A549 (cell line): ENCODE measurements at regions not wholly inside any gene's neighbourhood (a gene's known extent, or its start where the extent isn't known, plus 50 kb on each side); places are given as distances from the start of the nearest gene placed in this dataset.

Experiments
- ATAC-seq, 2 experiments: fragments of 200-7000 bp in 1 of 2; fragments of >200 bp in 1 of 2; cut with Nextera tagmentation in 1 of 2; cut with Tn5 transposase in 1 of 2; 3 replicates each; pipeline versions ENCODE4 v1.8.0 to v1.9.1; 2018 to 2020; ENCODE audit warnings: mild to moderate bottlenecking in 1 of 2, moderate library complexity in 1 of 2
- CTCF ChIA-PET: fragments of 300-600 bp; sonication (Branson Sonifier 250); formaldehyde crosslinking; extraction: SDS; loops from one replicate; lab custom pipeline; 2021; ENCODE audit warnings: antibody characterized with exemption, inconsistent platforms; lab: Yijun Ruan, JAX
- POLR2A ChIA-PET: fragments of 350-600 bp; formaldehyde crosslinking; extraction: SDS; loops from one replicate; lab custom pipeline; 2021; ENCODE audit warnings: antibody characterized with exemption, inconsistent platforms; lab: Yijun Ruan, JAX
- DNase-seq, 2 experiments: peaks; one replicate each; pipeline versions ENCODE4 v3.0.0 to v3.0.0-alpha.2; 2011 to 2016; ENCODE audit warnings: low read depth in 1 of 2, low spot score in 1 of 2
- FAIRE-seq: peaks from 2 replicates; lab custom pipeline; 2011; peaks lifted over from hg19 to GRCh38; lab: Jason Lieb, UNC
- H3K27ac ChIP-seq, 2 experiments: fragments of >200 bp; sonication (Bioruptor Twin); formaldehyde crosslinking; 3 replicates each; pipeline ENCODE4 v1.5.1; 2016 to 2017
- H3K4me1 ChIP-seq: fragments of >200 bp; sonication (Bioruptor Twin); formaldehyde crosslinking; 3 replicates; pipeline ENCODE4 v1.6.1; 2016
- H3K4me2 ChIP-seq: fragments of >200 bp; sonication (Bioruptor Twin); formaldehyde crosslinking; 3 replicates; pipeline ENCODE4 v1.6.1; 2016
- H3K4me3 ChIP-seq: fragments of >200 bp; sonication (Bioruptor Twin); formaldehyde crosslinking; 3 replicates; pipeline ENCODE4 v1.5.1; 2016
- H3K9me3 ChIP-seq: fragments of >200 bp; sonication (Bioruptor Twin); formaldehyde crosslinking; 3 replicates; pipeline ENCODE4 v1.6.1; 2016
- BHLHE40 ChIP-seq: IDR thresholded peaks from 2 replicates; pipeline ENCODE4 v1.6.1; 2012; ENCODE audit warnings: low read depth, low read length, inconsistent platforms
- CBX8 ChIP-seq: fragments of 200-600 bp; sonication (generic); IDR thresholded peaks from 2 replicates; pipeline ENCODE4 v1.6.1; 2016
- CEBPB ChIP-seq, 2 experiments: fragments of >200 bp in 1 of 2; sonication (Bioruptor Twin) in 1 of 2; formaldehyde crosslinking in 1 of 2; IDR thresholded peaks; 2 replicates each; pipeline ENCODE4 v1.6.1; 2012 to 2016
- CHD2 ChIP-seq: fragments of 150-350 bp; IDR thresholded peaks from 2 replicates; pipeline ENCODE4 v1.6.1; 2014; ENCODE audit warnings: low read length; ENCODE audit not compliant: partially characterized antibody
- CHD4 ChIP-seq: fragments of 200-600 bp; sonication (generic); IDR thresholded peaks from 2 replicates; pipeline ENCODE4 v1.6.1; 2016; ENCODE audit warnings: antibody characterized with exemption, mild to moderate bottlenecking, borderline replicate concordance
- ESRRA ChIP-seq: fragments of 150-350 bp; IDR thresholded peaks from 2 replicates; pipeline ENCODE4 v1.6.1; 2014; ENCODE audit warnings: mild to moderate bottlenecking, low read length, borderline replicate concordance
- FOSB ChIP-seq: fragments of 250-450 bp; sonication (Bioruptor Pico); IDR thresholded peaks from 2 replicates; pipeline ENCODE4 v1.5.0; 2020; ENCODE audit warnings: mild to moderate bottlenecking, moderate library complexity
- FOSL2 ChIP-seq, 2 experiments: fragments of 450-650 bp in 1 of 2; fragments of >200 bp in 1 of 2; sonication (Bioruptor Twin) in 1 of 2; formaldehyde crosslinking; IDR thresholded peaks; 2 replicates each; pipeline versions ENCODE4 v1.5.0 to v1.6.1; 2016 to 2020; ENCODE audit warnings: mild to moderate bottlenecking in 1 of 2, moderate library complexity in 1 of 2
- FOXS1 ChIP-seq: fragments of 250-450 bp; sonication (Bioruptor Pico); IDR thresholded peaks from 2 replicates; pipeline ENCODE4 v1.5.0; 2020; ENCODE audit warnings: mild to moderate bottlenecking, moderate library complexity
- HDAC2 ChIP-seq: fragments of 200-600 bp; sonication (generic); IDR thresholded peaks from 2 replicates; pipeline ENCODE4 v1.6.1; 2016
- HOXB13 ChIP-seq: fragments of 250-450 bp; sonication (Bioruptor Pico); IDR thresholded peaks from 2 replicates; pipeline ENCODE4 v1.5.0; 2020; ENCODE audit warnings: low read depth, mild to moderate bottlenecking, moderate library complexity
- JUNB ChIP-seq: fragments of >200 bp; sonication (Bioruptor Twin); formaldehyde crosslinking; IDR thresholded peaks from 2 replicates; pipeline ENCODE4 v1.6.1; 2016
- KDM1A ChIP-seq: fragments of 200-600 bp; sonication (generic); IDR thresholded peaks from 2 replicates; pipeline ENCODE4 v1.6.1; 2016; ENCODE audit warnings: low read depth, mild to moderate bottlenecking
- MAFK ChIP-seq: fragments of 450-650 bp; IDR thresholded peaks from 2 replicates; pipeline ENCODE4 v1.6.1; 2014; ENCODE audit not compliant: partially characterized antibody
- MAZ ChIP-seq: fragments of 150-350 bp; IDR thresholded peaks from 2 replicates; pipeline ENCODE4 v1.6.1; 2014; ENCODE audit warnings: antibody characterized with exemption, low read depth, low read length, borderline replicate concordance
- NFE2L2 ChIP-seq: fragments of 150-350 bp; conservative IDR thresholded peaks from 2 replicates; pipeline ENCODE4 v1.6.1; 2014; ENCODE audit warnings: low read length
- NR3C1 ChIP-seq: fragments of >200 bp; sonication (Bioruptor Twin); formaldehyde crosslinking; IDR thresholded peaks from 3 replicates; pipeline ENCODE4 v1.6.1; 2017
- PHF8 ChIP-seq: fragments of 200-600 bp; sonication (generic); IDR thresholded peaks from 2 replicates; pipeline ENCODE4 v1.6.1; 2016; ENCODE audit warnings: low read depth, mild to moderate bottlenecking, antibody characterized with exemption, moderate library complexity, borderline replicate concordance
- RARB ChIP-seq: fragments of 250-450 bp; sonication (Bioruptor Pico); IDR thresholded peaks from 2 replicates; pipeline ENCODE4 v1.8.0; 2021; ENCODE audit warnings: mild to moderate bottlenecking, moderate library complexity
- RCOR1 ChIP-seq: fragments of 150-350 bp; IDR thresholded peaks from 2 replicates; pipeline ENCODE4 v1.6.1; 2014; ENCODE audit warnings: antibody characterized with exemption, low read length, low read depth
- RFX5 ChIP-seq: fragments of 450-650 bp; IDR thresholded peaks from 2 replicates; pipeline ENCODE4 v1.7.1; 2014; ENCODE audit warnings: antibody characterized with exemption, mild to moderate bottlenecking, moderate library complexity
- SMC3 ChIP-seq: fragments of >200 bp; sonication (Bioruptor Twin); formaldehyde crosslinking; IDR thresholded peaks from 3 replicates; pipeline ENCODE4 v1.6.1; 2018; ENCODE audit warnings: inconsistent platforms
- TFCP2L1 ChIP-seq: fragments of 250-450 bp; sonication (Bioruptor Pico); IDR thresholded peaks from 2 replicates; pipeline ENCODE4 v1.5.0; 2021; ENCODE audit warnings: mild to moderate bottlenecking
- ZFP36 ChIP-seq: fragments of 450-650 bp; IDR thresholded peaks from 2 replicates; pipeline ENCODE4 v1.6.1; 2014; ENCODE audit warnings: borderline replicate concordance; ENCODE audit not compliant: partially characterized antibody
- ZNF302 ChIP-seq: fragments of 250-450 bp; sonication (Bioruptor Pico); IDR thresholded peaks from 2 replicates; pipeline ENCODE4 v1.9.0; 2021; ENCODE audit warnings: inconsistent platforms, mild to moderate bottlenecking, moderate library complexity
- WGBS: methylation state at CpG from one replicate; pipeline ENCODE4 v1.1.6; 2017; ENCODE audit errors: missing lambda C conversion rate; 5-methylcytosine and 5-hydroxymethylcytosine counted together
- TF ChIP-seq, protein P1 (sequence below): IDR thresholded peaks from 2 replicates; pipeline ENCODE4 v1.6.1; 2012; ENCODE audit warnings: low read depth, borderline replicate concordance
- TF ChIP-seq, protein P2 (sequence below): fragments of >200 bp; sonication (Bioruptor Twin); formaldehyde crosslinking; IDR thresholded peaks from 3 replicates; pipeline ENCODE4 v1.6.1; 2016
- TF ChIP-seq, protein P3 (sequence below): fragments of 450-650 bp; IDR thresholded peaks from 2 replicates; pipeline ENCODE4 v1.6.1; 2014; ENCODE audit warnings: antibody characterized with exemption
- TF ChIP-seq, protein P4 (sequence below): fragments of 200-600 bp; sonication (generic); IDR thresholded peaks from 2 replicates; pipeline ENCODE4 v1.6.1; 2016; ENCODE audit warnings: antibody characterized with exemption, mild to moderate bottlenecking, moderate library complexity
- TF ChIP-seq, protein P5 (sequence below): IDR thresholded peaks from 2 replicates; pipeline ENCODE4 v1.6.1; 2012
- TF ChIP-seq, protein P6 (sequence below): fragments of 150-350 bp; IDR thresholded peaks from 2 replicates; pipeline ENCODE4 v1.6.1; 2014; ENCODE audit warnings: low read depth, mild to moderate bottlenecking, low read length

DNA sequence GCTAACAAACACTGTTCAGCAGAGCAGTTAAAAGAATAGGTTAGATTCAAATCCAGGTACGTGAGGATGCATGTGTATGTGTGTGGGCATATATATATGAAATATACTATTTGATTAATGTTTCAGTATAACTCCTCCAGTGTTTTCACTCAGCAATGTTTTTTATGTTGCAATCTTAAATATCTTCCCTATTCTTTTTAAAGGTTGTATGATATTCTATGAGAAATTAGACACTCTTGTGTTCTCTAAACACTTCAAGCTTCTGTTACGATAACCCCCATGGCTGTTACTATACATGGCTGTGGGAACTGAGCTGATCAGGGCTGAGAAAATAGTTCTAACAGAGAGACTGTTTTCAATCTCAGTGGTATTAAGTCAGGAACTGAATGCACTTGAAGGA, 421.0 kb downstream of the CBLN4 start:
- 11% methylated on average over 2 of the region's 2 CpGs for WGBS
- no peaks in the 10 kb centered on the region for H3K4me1 ChIP-seq
- ChIA-PET CTCF (no interaction called here), POLR2A (no interaction called here)
- TF ChIP-seq, protein P1, sequence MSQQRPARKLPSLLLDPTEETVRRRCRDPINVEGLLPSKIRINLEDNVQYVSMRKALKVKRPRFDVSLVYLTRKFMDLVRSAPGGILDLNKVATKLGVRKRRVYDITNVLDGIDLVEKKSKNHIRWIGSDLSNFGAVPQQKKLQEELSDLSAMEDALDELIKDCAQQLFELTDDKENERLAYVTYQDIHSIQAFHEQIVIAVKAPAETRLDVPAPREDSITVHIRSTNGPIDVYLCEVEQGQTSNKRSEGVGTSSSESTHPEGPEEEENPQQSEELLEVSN: no peak
- TF ChIP-seq CEBPB (IDR thresholded peaks at IDR 0.05) (no peak), FOSB (no peak), MAZ (no peak), BHLHE40 (no peak), ESRRA (no peak), CHD2 (no peak), ZNF302 (no peak), FOSL2 (IDR thresholded peaks at IDR 0.05) (no peak), FOSL2 (CRISPR knock-in tag; IDR thresholded peaks at IDR 0.05) (no peak), NR3C1 (no peak), HDAC2 (no peak), TFCP2L1 (no peak), MAFK (no peak), ZFP36 (no peak), RFX5 (no peak)
- TF ChIP-seq, protein P2, sequence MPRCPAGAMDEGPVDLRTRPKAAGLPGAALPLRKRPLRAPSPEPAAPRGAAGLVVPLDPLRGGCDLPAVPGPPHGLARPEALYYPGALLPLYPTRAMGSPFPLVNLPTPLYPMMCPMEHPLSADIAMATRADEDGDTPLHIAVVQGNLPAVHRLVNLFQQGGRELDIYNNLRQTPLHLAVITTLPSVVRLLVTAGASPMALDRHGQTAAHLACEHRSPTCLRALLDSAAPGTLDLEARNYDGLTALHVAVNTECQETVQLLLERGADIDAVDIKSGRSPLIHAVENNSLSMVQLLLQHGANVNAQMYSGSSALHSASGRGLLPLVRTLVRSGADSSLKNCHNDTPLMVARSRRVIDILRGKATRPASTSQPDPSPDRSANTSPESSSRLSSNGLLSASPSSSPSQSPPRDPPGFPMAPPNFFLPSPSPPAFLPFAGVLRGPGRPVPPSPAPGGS: no peak
- TF ChIP-seq, protein P3, sequence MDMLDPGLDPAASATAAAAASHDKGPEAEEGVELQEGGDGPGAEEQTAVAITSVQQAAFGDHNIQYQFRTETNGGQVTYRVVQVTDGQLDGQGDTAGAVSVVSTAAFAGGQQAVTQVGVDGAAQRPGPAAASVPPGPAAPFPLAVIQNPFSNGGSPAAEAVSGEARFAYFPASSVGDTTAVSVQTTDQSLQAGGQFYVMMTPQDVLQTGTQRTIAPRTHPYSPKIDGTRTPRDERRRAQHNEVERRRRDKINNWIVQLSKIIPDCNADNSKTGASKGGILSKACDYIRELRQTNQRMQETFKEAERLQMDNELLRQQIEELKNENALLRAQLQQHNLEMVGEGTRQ: no peak
- ATAC-seq (no peak), DNase-seq (no peak), FAIRE-seq (no peak)
- H3K4me3 ChIP-seq: no peak overlapping the region
- no peaks in the 10 kb centered on the region for H3K9me3 ChIP-seq
- H3K4me2 ChIP-seq: no peak overlapping the region
- H3K27ac ChIP-seq: no peak overlapping the region

DNA sequence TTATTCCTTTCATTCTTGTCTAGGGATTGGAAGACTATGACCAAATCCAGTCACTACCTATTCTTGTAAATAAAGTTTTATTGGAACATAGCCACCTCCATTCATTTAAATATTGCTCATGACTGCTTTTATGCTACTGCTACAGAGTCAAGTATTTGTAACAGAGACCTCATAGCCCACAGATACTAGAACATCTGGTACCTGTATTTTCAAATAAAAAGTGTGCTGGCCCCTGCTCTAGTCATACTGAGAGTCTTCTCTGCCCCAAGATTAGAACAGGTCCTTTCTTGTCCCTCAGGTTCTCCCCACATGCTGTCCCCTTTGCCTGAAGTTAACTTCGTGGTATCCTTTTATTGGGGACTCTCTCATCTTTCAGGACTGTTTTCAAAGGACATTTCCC, 422.3 kb downstream of the CBLN4 start:
- H3K4me2 ChIP-seq: no peak overlapping the region
- 4% methylated on average over 1 of the region's 1 CpG for WGBS
- FAIRE-seq (no peak), DNase-seq (no peak), ATAC-seq (no peak)
- no peak overlapping the region for H3K27ac ChIP-seq
- H3K4me1 ChIP-seq: no peaks in the 10 kb centered on the region
- no peak for TF ChIP-seq FOXS1 (CRISPR knock-in tag)
- TF ChIP-seq PHF8: no peak
- TF ChIP-seq, protein P4, sequence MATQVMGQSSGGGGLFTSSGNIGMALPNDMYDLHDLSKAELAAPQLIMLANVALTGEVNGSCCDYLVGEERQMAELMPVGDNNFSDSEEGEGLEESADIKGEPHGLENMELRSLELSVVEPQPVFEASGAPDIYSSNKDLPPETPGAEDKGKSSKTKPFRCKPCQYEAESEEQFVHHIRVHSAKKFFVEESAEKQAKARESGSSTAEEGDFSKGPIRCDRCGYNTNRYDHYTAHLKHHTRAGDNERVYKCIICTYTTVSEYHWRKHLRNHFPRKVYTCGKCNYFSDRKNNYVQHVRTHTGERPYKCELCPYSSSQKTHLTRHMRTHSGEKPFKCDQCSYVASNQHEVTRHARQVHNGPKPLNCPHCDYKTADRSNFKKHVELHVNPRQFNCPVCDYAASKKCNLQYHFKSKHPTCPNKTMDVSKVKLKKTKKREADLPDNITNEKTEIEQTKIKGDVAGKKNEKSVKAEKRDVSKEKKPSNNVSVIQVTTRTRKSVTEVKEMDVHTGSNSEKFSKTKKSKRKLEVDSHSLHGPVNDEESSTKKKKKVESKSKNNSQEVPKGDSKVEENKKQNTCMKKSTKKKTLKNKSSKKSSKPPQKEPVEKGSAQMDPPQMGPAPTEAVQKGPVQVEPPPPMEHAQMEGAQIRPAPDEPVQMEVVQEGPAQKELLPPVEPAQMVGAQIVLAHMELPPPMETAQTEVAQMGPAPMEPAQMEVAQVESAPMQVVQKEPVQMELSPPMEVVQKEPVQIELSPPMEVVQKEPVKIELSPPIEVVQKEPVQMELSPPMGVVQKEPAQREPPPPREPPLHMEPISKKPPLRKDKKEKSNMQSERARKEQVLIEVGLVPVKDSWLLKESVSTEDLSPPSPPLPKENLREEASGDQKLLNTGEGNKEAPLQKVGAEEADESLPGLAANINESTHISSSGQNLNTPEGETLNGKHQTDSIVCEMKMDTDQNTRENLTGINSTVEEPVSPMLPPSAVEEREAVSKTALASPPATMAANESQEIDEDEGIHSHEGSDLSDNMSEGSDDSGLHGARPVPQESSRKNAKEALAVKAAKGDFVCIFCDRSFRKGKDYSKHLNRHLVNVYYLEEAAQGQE: no peak
- TF ChIP-seq CHD2: no peak
- TF ChIP-seq, protein P5, sequence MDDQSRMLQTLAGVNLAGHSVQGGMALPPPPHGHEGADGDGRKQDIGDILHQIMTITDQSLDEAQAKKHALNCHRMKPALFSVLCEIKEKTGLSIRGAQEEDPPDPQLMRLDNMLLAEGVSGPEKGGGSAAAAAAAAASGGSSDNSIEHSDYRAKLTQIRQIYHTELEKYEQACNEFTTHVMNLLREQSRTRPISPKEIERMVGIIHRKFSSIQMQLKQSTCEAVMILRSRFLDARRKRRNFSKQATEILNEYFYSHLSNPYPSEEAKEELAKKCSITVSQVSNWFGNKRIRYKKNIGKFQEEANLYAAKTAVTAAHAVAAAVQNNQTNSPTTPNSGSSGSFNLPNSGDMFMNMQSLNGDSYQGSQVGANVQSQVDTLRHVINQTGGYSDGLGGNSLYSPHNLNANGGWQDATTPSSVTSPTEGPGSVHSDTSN: no peak
- TF ChIP-seq, protein P6, sequence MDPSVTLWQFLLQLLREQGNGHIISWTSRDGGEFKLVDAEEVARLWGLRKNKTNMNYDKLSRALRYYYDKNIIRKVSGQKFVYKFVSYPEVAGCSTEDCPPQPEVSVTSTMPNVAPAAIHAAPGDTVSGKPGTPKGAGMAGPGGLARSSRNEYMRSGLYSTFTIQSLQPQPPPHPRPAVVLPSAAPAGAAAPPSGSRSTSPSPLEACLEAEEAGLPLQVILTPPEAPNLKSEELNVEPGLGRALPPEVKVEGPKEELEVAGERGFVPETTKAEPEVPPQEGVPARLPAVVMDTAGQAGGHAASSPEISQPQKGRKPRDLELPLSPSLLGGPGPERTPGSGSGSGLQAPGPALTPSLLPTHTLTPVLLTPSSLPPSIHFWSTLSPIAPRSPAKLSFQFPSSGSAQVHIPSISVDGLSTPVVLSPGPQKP: no peak
- no peak for TF ChIP-seq RARB (CRISPR knock-in tag)
- TF ChIP-seq KDM1A: no peak
- no peak for TF ChIP-seq JUNB
- no peak for TF ChIP-seq SMC3
- TF ChIP-seq CBX8: no peak
- TF ChIP-seq RCOR1: no peak
- no peak for TF ChIP-seq HOXB13 (CRISPR knock-in tag)
- TF ChIP-seq CHD4: no peak
- no peak for TF ChIP-seq NFE2L2
- no peaks in the 10 kb centered on the region; the same call in 2 of the 3 replicates for H3K9me3 ChIP-seq
- no peak overlapping the region for H3K4me3 ChIP-seq
- ChIA-PET POLR2A (no interaction called here), CTCF (no interaction called here)
